ENCODE measurements at regions not wholly inside any gene's neighbourhood (a gene's known extent, or its start where the extent isn't known, plus 50 kb on each side); places are given as distances from the start of the nearest gene placed in this dataset.

DNA sequence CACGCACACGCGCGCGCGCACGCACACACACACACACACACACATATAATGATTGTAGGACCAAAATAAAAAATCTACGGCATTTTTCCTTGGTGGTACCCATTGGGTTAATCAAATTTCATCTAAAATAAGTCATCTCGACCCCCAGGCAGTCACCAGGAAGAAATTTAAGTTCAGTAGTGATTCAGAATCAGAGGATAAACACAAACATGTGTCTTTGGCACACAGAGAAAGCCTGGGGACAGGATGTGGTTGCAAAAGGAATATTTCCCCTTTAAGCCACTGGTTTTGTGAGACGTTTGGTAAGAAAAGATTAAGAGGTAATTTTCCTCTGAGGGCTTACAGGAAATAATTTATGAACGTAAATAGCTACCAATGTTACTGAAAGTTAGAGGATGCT is 171.6 kb upstream of the PIEZO2 start:
- peak; percentile 24 for DNase-seq (ENCODE audit: low read depth)

DNA sequence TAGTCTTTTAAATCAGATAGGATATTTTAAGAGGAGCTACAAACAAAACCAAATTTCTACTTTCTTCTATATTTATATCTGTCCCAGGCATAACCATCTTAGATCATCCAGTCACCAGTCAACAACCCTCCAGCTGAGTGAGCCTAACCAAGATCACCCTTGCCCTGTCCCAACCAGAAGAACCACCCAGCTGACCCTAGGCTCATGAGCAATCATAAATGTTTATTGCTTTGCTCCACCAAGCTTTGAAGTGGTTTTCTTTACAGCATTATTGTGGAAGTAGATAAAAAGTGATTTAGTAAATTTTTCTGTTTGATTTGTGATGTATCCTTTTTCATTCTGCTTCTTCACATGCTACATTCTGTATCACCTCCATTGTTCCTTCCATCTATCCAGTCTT is 167.2 kb upstream of the PIEZO2 start:
- DNase-seq (ENCODE audit: low read depth), result no peak
- TF ChIP-seq CTCF (IDR thresholded peaks at IDR 0.05; ENCODE audit: insufficient read depth, low read length), result no peak
- no peak overlapping the region for H3K4me3 ChIP-seq (ENCODE audit: low read depth, low read length)

More for the DNA sequence above, 171.6 kb upstream of the PIEZO2 start:
- no peak overlapping the region for H3K4me3 ChIP-seq (ENCODE audit: low read depth, low read length)
- no peak for TF ChIP-seq CTCF (IDR thresholded peaks at IDR 0.05; ENCODE audit: insufficient read depth, low read length)

DNA sequence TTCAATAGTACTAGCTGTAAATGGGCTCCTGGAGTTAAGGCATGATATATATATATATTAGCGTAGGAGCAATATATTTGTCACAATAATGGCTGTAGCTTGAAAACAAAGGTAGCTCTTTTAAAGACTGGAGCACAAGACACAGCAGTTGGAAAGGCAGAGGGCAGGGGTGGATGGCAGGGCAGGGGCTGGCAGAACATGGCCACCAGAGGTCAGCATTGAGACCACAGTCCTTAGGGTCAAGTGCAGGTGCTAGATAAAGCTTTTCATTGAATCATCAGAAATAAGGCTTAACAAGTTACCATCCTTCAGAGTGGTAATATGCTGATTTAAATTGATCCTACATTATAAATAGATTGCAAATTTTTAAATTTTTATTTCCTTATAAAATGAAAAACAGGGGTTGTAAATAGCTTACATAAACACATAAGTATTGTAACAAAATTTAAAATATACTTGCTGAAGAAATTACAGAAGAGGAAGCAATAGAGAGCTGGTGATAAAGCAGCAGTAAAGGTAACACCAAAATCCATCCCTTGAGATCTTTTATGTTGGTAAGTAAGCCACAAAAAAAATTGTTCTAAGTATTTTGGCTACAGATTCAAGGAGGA is 161.2 kb upstream of the PIEZO2 start:
- TF ChIP-seq CTCF (IDR thresholded peaks at IDR 0.05; ENCODE audit: insufficient read depth, low read length), result peak; percentile 85
- peak; percentile 58 for DNase-seq (ENCODE audit: low read depth)
- no peak overlapping the region for H3K4me3 ChIP-seq (ENCODE audit: low read depth, low read length)

GRCh38 chr18:11309172-11309571 is 159.8 kb upstream of the PIEZO2 start:
- peak; percentile 18 for TF ChIP-seq CTCF (IDR thresholded peaks at IDR 0.05; ENCODE audit: insufficient read depth, low read length)
- no peak overlapping the region for H3K4me3 ChIP-seq (ENCODE audit: low read depth, low read length)
- DNase-seq (ENCODE audit: low read depth), result peak; percentile 27

DNA sequence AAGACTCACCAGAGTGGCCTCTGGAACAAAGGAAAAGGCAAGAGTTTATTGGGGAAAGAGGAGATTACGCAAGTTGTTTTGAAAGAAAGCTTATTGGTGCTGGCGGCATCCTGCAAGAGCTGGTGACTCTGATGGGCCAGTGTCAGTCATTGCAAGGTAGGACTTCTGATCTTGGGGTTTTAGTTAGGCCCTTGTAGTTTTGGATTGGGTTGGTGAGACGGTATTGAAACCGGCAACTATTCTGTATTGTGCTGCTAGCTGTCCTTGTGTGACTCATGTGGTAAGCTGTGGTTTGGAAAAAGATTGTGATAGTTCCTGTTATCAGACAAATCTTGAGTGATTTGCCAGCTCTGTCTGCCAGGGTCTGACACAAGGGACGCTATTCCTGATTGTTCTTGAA is 159.1 kb upstream of the PIEZO2 start:
- no peak overlapping the region for H3K4me3 ChIP-seq (ENCODE audit: low read depth, low read length)
- peak; percentile 57 for DNase-seq (ENCODE audit: low read depth)
- TF ChIP-seq CTCF (IDR thresholded peaks at IDR 0.05; ENCODE audit: insufficient read depth, low read length), result no peak

- DNase-seq (ENCODE audit: low read depth), result no peak
- TF ChIP-seq CTCF (IDR thresholded peaks at IDR 0.05; ENCODE audit: insufficient read depth, low read length), result no peak
- H3K4me3 ChIP-seq (ENCODE audit: low read depth, low read length), result no peak overlapping the region
Measured at GRCh38 chr18:11307716-11308115, 158.3 kb upstream of the PIEZO2 start.

GRCh38 chr18:11305507-11305906 is 156.1 kb upstream of the PIEZO2 start:
- no peak for DNase-seq (ENCODE audit: low read depth)
- no peak overlapping the region for H3K4me3 ChIP-seq (ENCODE audit: low read depth, low read length)
- no peak for TF ChIP-seq CTCF (IDR thresholded peaks at IDR 0.05; ENCODE audit: insufficient read depth, low read length)

Measured in fibroblast of the aortic adventitia (primary cell).